Renal pelvis (tissue), 1 donor: ENCODE measurements at regions not wholly inside any gene's neighbourhood (a gene's known extent, or its start where the extent isn't known, plus 50 kb on each side); places are given as distances from the start of the nearest gene placed in this dataset.

ENCODE experiments used
- DNase-seq: peaks from one replicate; pipeline ENCODE4 v3.0.0-alpha.2; 2013

DNA sequence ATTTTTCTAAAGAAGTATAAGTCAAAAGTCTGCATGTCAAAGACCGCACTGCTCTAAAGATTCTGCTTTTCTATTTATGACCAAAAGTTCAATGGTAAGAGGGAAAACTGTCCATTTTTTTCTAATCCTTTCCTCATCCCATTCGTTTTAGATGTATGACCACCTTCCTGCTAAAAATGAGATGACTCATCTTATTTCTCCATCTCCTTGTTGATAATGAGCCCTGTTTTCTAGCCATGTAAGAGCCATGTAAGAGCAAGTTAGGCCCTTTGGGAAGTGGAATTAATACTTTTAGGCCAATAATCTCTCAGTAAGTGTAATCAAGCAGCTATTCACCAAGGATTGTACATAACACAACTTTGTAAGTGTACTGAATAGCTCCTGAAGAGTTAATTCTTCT is 475.6 kb upstream of the B3GALT2 start:
- no peak for DNase-seq

DNA sequence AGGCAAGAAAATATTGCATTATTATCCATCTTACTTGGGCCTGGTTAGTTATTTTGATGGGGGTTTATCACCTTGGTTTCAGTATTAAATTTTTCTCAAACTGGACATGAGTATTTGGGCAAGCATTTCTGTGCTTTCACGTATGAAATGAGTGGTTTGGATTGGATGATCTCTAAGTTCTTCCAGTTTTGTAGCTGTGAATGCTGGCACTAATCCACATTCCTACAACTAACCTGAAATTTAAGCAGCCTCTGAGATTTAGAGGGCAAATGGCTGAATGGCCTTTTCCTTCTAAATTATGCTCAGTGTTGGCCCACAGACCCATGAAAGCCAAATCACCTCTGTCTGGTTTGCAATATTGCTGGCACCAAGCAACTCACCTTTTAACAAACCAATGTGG is 475.0 kb upstream of the B3GALT2 start:
- no peak for DNase-seq

GRCh38 chr1:193660428-193660827 is 474.0 kb upstream of the B3GALT2 start:
- DNase-seq, result no peak

DNA sequence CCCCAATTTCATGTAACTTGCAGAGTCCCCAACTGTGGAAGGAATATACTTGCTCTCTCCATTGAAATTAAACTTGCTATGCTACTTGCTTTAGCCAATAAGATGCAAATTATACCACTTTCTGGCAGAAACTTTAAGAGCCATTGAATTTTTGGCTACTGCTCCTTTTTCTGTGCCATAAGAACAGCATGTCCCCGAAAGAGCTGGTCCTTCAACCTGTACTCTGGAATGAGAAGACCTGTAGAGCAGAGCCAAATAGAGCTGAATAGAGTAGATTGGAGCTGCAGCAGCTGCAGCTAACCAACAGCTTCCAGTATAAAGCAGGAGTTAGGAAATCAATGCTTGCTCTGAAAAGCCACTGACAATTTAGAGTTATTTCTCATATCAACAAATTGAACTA is 472.3 kb upstream of the B3GALT2 start:
- DNase-seq, result no peak

GRCh38 chr1:193658081-193658480 is 471.7 kb upstream of the B3GALT2 start:
- DNase-seq, result no peak

DNA sequence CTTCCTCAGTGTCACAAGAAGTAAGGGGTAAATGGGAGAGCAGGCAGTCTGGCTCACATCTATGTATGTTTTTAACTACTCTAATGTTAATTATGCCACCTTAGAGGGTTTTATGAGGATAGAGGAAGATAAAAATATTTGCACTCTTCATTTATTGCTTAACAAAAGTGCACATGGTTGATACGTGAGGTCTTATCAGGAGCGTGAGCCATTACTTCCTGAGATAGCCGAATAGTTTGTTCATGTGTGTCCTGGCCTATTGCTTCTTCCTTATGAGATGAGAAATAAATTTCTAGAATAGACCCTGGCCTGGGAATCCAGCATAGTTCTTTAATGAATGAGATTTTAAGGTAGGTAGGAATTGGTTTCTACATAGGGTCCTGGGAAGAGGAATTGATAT is 471.1 kb upstream of the B3GALT2 start:
- DNase-seq, result no peak

- DNase-seq, result no peak
These were observed 470.4 kb upstream of the B3GALT2 start for GRCh38 chr1:193656841-193657240.

DNA sequence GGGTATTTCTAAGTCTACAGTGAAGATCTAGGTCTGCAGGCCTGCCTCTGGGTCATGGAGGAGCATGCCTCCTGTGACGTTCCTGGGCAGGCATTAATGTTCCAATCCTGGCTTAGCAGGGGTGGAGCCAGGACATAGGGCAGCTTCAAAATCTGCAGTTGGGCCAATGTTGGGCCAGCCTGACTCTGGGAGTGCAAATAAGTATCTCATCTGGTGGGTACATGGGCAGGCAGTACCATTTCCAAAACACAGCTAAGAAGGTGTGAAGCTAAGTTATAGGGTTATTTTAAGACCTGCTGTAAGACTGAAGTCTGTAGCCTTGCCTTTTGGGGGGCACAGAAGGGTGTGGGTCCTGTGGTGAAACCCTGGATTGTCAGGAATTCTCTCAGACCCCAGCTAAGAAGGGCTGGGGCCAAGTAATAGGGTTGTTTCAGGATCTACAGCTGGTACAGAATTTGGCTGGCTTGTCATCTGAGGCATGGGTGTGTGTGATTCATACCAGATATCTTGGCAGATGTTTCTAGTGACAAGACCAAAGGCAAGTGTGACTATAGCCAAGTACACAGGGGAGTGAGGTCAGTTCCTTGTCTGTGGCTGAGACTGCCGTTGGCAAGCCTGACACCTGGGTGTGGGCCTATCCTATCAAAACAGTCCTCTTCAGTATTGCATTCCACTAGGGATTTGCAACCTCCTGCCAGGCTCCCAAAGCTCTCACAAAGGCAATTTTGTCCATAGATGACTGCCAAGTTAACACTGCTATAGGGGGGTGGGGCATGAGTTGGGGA is 468.7 kb upstream of the B3GALT2 start:
- DNase-seq, result no peak

DNA sequence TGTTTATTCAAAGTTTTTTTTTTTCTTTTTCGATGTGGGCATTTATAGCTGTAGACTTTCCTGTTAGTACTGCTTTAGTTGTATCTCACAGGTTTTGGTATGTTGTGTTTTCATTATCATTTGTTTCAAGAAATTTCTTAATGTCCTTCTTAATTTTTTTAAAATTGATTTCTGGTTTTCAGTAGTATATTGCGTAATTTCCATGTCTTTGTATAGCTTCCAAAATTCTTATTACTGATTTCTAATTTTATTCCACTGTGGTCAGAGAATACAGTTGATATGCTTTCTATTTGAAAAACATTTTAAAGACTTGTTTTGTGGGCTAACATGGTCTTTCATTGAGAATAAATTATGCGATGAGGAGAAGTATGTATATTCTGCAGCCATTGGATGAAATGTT is 463.2 kb upstream of the B3GALT2 start:
- no peak for DNase-seq

- no peak for DNase-seq
These were observed 448.5 kb upstream of the B3GALT2 start for GRCh38 chr1:193634876-193635275.

GRCh38 chr1:193634470-193634869 is 448.1 kb upstream of the B3GALT2 start:
- no peak for DNase-seq

GRCh38 chr1:193633991-193634390 is 447.6 kb upstream of the B3GALT2 start:
- no peak for DNase-seq

DNA sequence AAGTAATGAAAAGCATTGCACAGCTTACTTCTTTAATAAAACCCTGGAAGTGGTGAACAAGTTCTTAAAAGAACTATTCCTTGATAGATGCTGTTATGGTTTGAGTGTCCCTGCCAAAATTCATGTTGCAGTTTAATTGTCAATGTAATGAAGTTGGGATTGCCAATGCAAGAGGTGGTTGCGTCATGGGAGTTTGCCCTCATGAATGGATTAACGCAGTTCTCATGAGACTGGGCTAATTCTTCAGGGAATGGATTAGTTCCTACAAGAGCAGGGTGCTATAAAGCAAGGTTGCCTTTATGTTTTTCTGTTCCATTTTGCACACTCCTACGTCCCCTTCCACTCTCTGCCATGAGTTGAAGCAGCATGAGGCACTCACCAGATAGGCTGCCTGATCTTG is 446.7 kb upstream of the B3GALT2 start:
- no peak for DNase-seq

DNA sequence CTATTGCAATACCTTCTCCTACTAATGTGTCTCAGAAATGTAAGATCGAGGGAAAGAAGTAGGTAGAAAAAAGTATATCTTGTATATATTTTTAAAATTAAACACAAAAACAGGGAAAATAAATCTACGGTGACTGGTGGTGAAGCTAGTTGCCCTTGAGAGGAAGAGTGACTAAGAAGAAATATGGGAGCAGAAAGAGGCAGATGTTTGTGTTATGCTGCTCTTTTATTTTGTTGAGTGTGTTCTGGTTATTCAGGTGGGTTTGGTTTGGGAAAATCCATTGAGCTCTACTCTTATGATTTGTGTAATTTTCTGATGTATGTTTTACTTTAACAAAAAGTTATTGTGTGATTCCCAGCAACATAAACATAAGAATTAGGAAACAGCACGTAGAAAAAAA is 444.9 kb upstream of the B3GALT2 start:
- DNase-seq, result no peak

DNA sequence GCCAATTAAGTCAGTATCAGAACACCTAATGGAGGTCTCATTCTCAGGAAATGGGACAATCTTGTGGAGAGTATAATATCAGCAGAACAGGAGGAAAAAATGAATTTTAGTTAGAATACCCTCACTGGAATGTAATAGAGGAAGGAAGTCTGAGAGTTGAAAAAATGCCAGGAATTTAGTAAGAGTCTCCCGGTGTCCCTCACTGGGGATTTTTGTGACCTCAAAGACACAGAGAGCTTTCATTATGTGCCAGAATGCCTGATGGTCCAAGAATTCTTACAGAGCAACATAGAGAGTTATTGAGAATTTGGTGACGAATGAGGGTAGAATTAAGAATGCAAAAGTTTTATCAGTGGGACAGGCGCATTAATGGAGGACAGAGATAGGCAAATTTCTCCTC is 443.5 kb upstream of the B3GALT2 start:
- DNase-seq, result no peak

GRCh38 chr1:193626695-193627094 is 440.3 kb upstream of the B3GALT2 start:
- DNase-seq, result no peak

DNA sequence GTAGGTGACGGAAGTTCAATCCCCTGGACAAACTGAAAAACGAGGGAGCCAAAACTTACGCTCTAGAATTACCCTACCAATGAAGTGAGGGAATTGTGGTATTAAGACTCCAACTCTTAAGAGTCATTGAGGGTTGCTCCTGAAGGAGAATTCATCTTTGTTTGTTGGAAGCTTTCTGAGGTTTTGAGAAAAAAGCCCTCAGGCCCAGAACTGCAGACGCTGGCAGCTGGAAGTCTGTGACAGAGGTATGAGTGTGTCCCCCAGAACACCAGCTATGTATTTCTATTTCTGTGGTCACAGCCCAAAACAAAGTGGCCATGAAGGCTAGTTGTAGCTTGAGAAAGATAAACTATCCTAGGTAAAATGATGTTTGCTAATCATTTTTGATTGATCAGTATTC is 438.8 kb upstream of the B3GALT2 start:
- no peak for DNase-seq

- no peak for DNase-seq
These were observed 433.5 kb upstream of the B3GALT2 start for GRCh38 chr1:193619911-193620310.

- no peak for DNase-seq
These were observed 428.4 kb upstream of the B3GALT2 start for GRCh38 chr1:193614817-193615216.

DNA sequence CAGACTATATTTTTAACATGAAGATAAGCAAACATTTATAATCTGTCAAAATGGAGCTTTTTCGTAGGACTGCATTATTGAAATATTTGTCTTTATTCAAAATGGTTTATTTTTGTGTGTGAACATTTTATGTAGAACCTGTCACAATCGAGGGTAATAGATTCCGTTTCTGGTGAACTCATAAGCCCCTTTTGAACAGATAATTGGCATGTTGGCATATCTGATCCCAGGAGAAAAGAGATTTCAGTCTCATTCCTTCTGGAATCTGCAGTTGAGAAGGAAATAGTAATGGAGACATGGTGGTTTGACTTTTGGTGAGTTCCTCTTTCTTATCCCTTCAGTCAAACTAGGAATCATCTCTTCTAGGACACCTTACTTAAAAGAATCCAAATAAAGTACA is 427.9 kb upstream of the B3GALT2 start:
- no peak for DNase-seq

GRCh38 chr1:193613041-193613440 is 426.6 kb upstream of the B3GALT2 start:
- DNase-seq, result no peak

DNA sequence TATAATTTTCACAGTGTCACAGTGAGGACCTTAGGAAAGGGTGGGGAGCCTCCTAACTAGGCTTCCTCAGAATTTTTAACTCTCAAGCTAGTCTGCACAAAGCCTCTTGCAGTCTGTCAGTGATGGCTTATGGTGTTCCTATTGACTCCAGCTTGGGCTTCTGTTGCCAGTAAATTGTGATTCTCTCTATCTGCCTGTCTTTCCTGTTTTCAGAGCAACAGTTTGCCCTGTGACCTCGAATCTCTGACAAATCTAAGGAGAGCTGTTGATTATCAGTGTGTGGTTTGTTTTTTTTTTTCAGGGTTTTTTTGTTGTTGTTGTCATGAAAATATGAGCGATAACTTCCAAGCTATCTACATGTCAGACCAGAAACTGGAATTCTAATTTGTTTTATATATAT is 423.2 kb upstream of the B3GALT2 start:
- DNase-seq, result no peak

DNA sequence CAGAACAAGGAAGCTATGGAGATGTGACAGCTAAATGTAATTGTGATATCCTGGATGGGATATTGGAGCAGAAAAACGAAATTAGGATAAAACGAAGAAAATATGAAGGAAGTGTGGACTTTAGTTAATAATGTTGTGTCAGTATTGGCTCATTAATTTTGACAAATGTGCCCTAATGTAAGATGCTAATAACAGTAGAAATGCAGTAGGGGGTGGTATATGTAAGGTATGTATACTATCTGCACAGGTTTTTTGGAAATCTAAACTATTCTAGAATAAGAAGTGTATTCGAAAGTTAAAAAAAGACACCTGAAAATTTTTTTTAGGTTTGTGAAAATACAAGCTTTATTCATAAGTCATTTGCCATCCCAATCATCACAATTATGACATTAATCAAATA is 421.4 kb upstream of the B3GALT2 start:
- DNase-seq, result no peak

DNA sequence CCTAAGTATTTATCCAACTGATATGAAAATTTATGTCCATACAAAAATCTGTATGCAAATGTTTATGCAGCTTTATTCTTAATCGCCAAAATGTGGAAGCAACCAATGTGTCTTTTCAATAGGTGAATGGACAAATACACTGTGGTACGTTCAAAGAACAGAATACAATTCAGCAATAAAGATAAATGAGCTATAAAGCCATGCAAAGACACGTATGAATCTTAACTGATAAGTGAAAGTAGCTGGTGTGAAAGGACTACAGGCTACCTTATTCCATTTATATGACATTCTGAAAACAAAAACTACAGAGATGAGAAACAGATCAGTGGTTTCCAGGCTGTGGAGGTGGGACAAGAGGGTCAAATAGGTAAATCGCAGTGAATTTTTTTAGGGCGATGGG is 419.6 kb upstream of the B3GALT2 start:
- no peak for DNase-seq

DNA sequence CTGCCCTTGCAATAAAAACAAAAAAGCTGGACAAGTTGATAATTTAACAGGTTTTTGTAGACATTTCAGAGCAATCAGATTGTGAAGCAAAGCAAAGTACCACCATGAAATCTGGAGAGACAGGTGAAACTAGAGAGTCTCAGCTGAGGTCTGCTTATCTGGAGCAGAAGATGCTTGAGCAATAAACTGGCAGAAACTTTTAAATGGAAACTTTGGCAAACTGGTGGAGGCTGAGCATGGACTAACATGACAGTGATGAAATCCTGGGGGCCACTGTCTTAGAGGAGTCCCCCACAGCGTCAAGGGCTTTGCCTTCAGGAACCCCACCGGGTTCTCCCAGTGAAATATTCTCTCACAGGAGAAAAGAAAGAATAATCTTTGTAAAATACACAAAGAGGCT is 416.3 kb upstream of the B3GALT2 start:
- no peak for DNase-seq
